Testis (tissue), 2 donors: ENCODE measurements at regions not wholly inside any gene's neighbourhood (a gene's known extent, or its start where the extent isn't known, plus 50 kb on each side); places are given as distances from the start of the nearest gene placed in this dataset.

Source experiments
- CTCF ChIP-seq, 3 experiments: fragments of 450-650 bp in 2 of 3; fragments of 200-600 bp in 1 of 3; sonication (generic) in 1 of 3; IDR thresholded peaks; one replicate each; pipeline ENCODE4 v1.5.1; 2016 to 2019; ENCODE audit warnings: antibody characterized with exemption in 3 of 3, mild to moderate bottlenecking in 2 of 3, moderate library complexity in 1 of 3
- POLR2A ChIP-seq: fragments of 450-650 bp; IDR thresholded peaks from one replicate; pipeline ENCODE4 v1.6.1; 2017; ENCODE audit warnings: antibody characterized with exemption, mild to moderate bottlenecking, moderate library complexity

- TF ChIP-seq CTCF (IDR thresholded peaks at IDR 0.05) (no peak), POLR2A (no peak)
Observed at GRCh38 chr2:6429210-6429986, 436.3 kb downstream of the CMPK2 start.
